Testis (tissue), 2 donors: ENCODE measurements at regions not wholly inside any gene's neighbourhood (a gene's known extent, or its start where the extent isn't known, plus 50 kb on each side); places are given as distances from the start of the nearest gene placed in this dataset.

Source experiments
- CTCF ChIP-seq, 3 experiments: fragments of 450-650 bp in 2 of 3; fragments of 200-600 bp in 1 of 3; sonication (generic) in 1 of 3; IDR thresholded peaks; one replicate each; pipeline ENCODE4 v1.5.1; 2016 to 2019; ENCODE audit warnings: antibody characterized with exemption in 3 of 3, mild to moderate bottlenecking in 2 of 3, moderate library complexity in 1 of 3
- POLR2A ChIP-seq: fragments of 450-650 bp; IDR thresholded peaks from one replicate; pipeline ENCODE4 v1.6.1; 2017; ENCODE audit warnings: antibody characterized with exemption, mild to moderate bottlenecking, moderate library complexity

- no peak for TF ChIP-seq CTCF (IDR thresholded peaks at IDR 0.05)
- no peak for TF ChIP-seq POLR2A
Measured at GRCh38 chr2:66929632-66930338, 467.3 kb upstream of the ETAA1 start.
